Body of pancreas (tissue), 4 donors: ENCODE measurements at regions not wholly inside any gene's neighbourhood (a gene's known extent, or its start where the extent isn't known, plus 50 kb on each side); places are given as distances from the start of the nearest gene placed in this dataset.

Source experiments
- POLR2A ChIP-seq, 3 donors: fragments of 450-650 bp; IDR thresholded peaks; one replicate each; pipeline ENCODE4 v1.6.1; 2016; ENCODE audit warnings: antibody characterized with exemption in 3 of 3, mild to moderate bottlenecking in 2 of 3
- TF ChIP-seq, protein P1 (sequence below), 7 experiments: fragments of 450-650 bp in 4 of 7; fragments of 200-600 bp in 3 of 7; sonication (generic) in 3 of 7; IDR thresholded peaks; one replicate each; pipeline ENCODE4 v1.5.1; 2016 to 2019; ENCODE audit warnings: antibody characterized with exemption in 7 of 7

DNA sequence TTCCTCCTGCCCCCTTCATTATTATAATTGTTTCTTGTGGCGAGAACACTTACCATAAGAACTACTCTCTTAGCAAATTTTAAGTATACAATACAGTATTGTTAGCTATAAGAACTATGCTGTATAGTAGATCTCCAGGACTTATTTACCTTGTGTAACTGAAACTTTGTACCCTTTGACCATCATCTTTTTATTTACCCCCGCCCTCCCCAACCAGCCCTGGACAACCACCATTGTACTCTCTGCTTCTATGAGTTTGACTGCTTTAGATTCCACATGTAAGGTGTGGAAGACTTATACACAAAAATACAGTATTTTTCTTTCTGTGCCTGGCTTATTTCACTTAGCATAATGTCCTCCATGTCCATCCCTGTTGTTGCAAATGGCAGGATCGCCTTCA lies 161.1 kb downstream of the PHF8 start:
- TF ChIP-seq, protein P1, sequence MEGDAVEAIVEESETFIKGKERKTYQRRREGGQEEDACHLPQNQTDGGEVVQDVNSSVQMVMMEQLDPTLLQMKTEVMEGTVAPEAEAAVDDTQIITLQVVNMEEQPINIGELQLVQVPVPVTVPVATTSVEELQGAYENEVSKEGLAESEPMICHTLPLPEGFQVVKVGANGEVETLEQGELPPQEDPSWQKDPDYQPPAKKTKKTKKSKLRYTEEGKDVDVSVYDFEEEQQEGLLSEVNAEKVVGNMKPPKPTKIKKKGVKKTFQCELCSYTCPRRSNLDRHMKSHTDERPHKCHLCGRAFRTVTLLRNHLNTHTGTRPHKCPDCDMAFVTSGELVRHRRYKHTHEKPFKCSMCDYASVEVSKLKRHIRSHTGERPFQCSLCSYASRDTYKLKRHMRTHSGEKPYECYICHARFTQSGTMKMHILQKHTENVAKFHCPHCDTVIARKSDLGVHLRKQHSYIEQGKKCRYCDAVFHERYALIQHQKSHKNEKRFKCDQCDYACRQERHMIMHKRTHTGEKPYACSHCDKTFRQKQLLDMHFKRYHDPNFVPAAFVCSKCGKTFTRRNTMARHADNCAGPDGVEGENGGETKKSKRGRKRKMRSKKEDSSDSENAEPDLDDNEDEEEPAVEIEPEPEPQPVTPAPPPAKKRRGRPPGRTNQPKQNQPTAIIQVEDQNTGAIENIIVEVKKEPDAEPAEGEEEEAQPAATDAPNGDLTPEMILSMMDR (IDR thresholded peaks at IDR 0.05) = no peak
- TF ChIP-seq POLR2A (IDR thresholded peaks at IDR 0.05) = no peak
